NCI-H1417 treated with DMSO at 0.1 percent for 48 hours (cell line): ENCODE measurements at regions not wholly inside any gene's neighbourhood (a gene's known extent, or its start where the extent isn't known, plus 50 kb on each side); places are given as distances from the start of the nearest gene placed in this dataset.

Experiments used
- DNase-seq: peaks from one replicate; lab custom pipeline; 2025; lab: John Stamatoyannopoulos, UW

GRCh38 chr1:29900104-29900679 is 663.9 kb downstream of the PTPRU start:
- DNase-seq = no peak

- no peak for DNase-seq
Measured at GRCh38 chr1:29896791-29897714, 660.7 kb downstream of the PTPRU start.

- DNase-seq = no peak
Measured at GRCh38 chr1:29896300-29896699, 660.0 kb downstream of the PTPRU start.

GRCh38 chr1:29895201-29895600 is 658.9 kb downstream of the PTPRU start:
- DNase-seq = no peak

- no peak for DNase-seq
Measured at GRCh38 chr1:29894311-29894710, 658.0 kb downstream of the PTPRU start.

- DNase-seq = no peak
Measured at GRCh38 chr1:29893806-29894205, 657.5 kb downstream of the PTPRU start.

GRCh38 chr1:29893046-29893723 is 656.9 kb downstream of the PTPRU start:
- DNase-seq = no peak

GRCh38 chr1:29892247-29892646 is 655.9 kb downstream of the PTPRU start:
- DNase-seq = no peak

- no peak for DNase-seq
Measured at GRCh38 chr1:29890201-29890959, 654.1 kb downstream of the PTPRU start.

GRCh38 chr1:29889776-29890175 is 653.5 kb downstream of the PTPRU start:
- DNase-seq = no peak

GRCh38 chr1:29884740-29885139 is 648.4 kb downstream of the PTPRU start:
- DNase-seq = no peak

GRCh38 chr1:29883986-29884385 is 647.7 kb downstream of the PTPRU start:
- DNase-seq = no peak

GRCh38 chr1:29883411-29883832 is 647.1 kb downstream of the PTPRU start:
- no peak for DNase-seq

- DNase-seq = no peak
Measured at GRCh38 chr1:29880556-29880955, 644.2 kb downstream of the PTPRU start.

GRCh38 chr1:29879217-29879616 is 642.9 kb downstream of the PTPRU start:
- DNase-seq = no peak

GRCh38 chr1:29878501-29878900 is 642.2 kb downstream of the PTPRU start:
- DNase-seq = peak; percentile 55

GRCh38 chr1:29876902-29877301 is 640.6 kb downstream of the PTPRU start:
- DNase-seq = no peak

- no peak for DNase-seq
Measured at GRCh38 chr1:29876441-29876840, 640.1 kb downstream of the PTPRU start.

GRCh38 chr1:29875557-29876028 is 639.3 kb downstream of the PTPRU start:
- no peak for DNase-seq

GRCh38 chr1:29870621-29871020 is 634.3 kb downstream of the PTPRU start:
- no peak for DNase-seq

- DNase-seq = no peak
Measured at GRCh38 chr1:29869802-29870201, 633.5 kb downstream of the PTPRU start.

- no peak for DNase-seq
Measured at GRCh38 chr1:29868944-29869343, 632.6 kb downstream of the PTPRU start.
